ENCODE measurements at regions not wholly inside any gene's neighbourhood (a gene's known extent, or its start where the extent isn't known, plus 50 kb on each side); places are given as distances from the start of the nearest gene placed in this dataset.

DNA sequence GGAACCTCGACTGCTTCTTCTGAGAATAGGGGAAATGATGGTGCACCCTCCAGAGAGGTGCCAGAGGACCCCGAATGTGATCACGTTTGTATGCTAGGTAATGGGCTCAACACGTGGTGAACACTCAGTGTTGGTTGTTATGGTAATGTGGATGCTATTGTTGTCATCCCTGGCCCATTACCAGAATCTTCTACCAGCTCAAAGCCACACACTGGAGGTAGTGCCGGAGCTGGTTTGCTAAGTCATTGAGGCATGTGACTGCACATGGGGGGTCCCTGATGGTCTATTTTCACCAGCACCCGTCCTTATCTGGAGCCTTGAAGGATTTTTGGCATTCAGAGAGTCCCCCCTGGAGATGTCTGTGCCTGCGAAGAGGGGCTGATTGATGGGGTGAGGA, 119.1 kb upstream of the CD82 start:
- TF ChIP-seq EZH2 (IDR thresholded peaks at IDR 0.05): no peak
- no peak for TF ChIP-seq POLR2AphosphoS5 (IDR thresholded peaks at IDR 0.05; ENCODE audit: borderline replicate concordance, low read depth, low read length)
- no peak for TF ChIP-seq FOXP2 (optimal IDR thresholded peaks at IDR 0.05; ENCODE audit: control extremely low read depth, extremely low read length, insufficient read depth)

Data from SK-N-MC (cell line).